Endometrial microvascular endothelial cells (primary cell): ENCODE measurements at regions not wholly inside any gene's neighbourhood (a gene's known extent, or its start where the extent isn't known, plus 50 kb on each side); places are given as distances from the start of the nearest gene placed in this dataset.
"Not testable (repeated sequence)": the region's sequence is repeated elsewhere in the genome, so short reads cannot be mapped to it uniquely, and the experiment has no call there.

Experiments
- in situ Hi-C: cut with HindIII; loops from 2 replicates; pipeline ENCODE4 v1.10.0; 2017; ENCODE audit warnings: low sequenced_read_pairs, low pct_unique_long_range_greater_than_20kb; ENCODE audit errors: inconsistent ontology term

DNA sequence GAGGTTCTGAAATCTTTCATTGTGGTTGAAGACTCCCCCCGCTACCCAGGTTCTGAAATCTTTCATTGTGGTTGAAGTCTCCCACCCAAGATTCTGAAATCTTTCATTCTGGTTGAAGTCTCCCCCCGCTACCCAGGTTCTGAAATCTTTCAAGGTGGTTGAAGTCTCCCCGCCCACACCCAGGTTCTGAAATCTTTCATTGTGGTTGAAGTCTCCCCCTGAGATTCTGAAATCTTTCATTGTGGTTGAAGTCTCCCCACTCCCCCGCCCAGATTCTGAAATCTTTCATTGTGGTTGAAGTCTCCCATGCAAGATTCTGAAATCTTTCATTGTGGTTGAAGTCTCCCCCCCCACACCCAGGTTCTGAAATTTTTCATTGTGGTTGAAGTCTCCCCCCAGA, 916.6 kb downstream of the BRD1 start:
- in situ Hi-C loops, result not testable (repeated sequence)

DNA sequence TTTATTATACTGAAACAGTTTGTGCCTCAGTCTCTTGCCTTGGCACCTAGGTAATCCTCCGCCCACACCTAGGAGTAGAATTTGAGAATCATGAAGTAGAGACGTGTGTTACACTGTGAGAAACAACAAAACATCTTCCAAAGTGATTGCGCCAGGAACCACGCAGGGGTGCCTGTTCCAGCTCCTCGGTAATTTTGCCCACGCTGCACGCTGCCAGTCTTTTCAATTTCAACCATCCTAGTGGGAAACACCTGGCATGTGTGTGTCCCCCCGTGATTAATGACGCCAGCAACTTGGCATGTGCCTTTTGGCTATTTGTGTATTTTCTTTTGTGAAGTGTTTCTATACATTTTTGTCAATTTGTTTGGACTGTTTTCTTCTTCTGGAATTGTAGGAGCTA, 919.1 kb downstream of the BRD1 start:
- in situ Hi-C loops, result no loop called here

DNA sequence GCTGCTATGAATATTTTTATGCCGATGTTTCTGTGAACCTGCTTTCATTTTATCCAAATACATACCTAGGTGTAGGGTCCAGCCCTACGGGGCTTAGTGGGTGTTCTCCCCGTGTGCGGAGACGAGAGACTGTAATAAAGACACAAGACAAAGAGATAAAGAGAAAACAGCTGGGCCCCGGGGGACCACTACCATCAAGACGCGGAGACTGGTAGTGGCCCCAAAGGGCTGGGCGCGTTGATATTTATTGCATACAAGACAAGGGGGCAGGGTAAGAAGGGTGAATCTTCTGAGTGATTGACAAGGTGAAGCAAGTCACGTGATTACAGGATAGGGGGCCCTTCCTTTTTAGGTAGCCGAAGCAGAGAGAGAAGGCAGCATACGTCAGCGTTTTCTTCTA, 920.1 kb downstream of the BRD1 start:
- in situ Hi-C loops, result no loop called here

DNA sequence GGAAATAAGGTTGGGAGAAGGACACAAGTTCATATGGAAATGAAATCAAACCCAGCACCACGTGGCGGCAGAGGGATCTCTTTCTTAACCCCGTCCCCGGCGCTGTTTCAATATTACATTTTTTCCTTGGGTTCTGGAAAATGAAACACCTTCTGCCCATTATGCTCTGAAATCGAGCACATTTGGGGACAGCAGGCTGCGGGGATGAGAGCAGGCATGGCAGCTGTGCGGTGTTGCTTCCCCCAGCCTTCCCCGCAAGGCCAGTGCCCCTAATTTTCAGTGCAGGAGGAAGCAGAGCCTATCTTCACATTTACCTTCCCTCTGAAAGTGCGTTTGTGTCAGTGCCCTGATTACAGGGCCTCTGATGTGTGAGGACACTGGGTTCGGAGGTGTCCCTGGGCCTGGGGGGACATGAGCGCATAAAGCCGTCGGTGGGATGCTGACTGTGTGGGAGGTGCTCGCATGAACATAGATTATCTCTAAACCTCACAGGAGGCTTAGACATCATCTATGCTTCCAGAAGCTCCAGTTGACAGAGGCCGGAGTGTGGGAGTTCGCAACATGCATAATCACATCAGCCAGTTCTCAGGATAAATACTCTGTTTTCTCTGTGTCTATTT, 921.3 kb downstream of the BRD1 start:
- in situ Hi-C loops, result no loop called here

DNA sequence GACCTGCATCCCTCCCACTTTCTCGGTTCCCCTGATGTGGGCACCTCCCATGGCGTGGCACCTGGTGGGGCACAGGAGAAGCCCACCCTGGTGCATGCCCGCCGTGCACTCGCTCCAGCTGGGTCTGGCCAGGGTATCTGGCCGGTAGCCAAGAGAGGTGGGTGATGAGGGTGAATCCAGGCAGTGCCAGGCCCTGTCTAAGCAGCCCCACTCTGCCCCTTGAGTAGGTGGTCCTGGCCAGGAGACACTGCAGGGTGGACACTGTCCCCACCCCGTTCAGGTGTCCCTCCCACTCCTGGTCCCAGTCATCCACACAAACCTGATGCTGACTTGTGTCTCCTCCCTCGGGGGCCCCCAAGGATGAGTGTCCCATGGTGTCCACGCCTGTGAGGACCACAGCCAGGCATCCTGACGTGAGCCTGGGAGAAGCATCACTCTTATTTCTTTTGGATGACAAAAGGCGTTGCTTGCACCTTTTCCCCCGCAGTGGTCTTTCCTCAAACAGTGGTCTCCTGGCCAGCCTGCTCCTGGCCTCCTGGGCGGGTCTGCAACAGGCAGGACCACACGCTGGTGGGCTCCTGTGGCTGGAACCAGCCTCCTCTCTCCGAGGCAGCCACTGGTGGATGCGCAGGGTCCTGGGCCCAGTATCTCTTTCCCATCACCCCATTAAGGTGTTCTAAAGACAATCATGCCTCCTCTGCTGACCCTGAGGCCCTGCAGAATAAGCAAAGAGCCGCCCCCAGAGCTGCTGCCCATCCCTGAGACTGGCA, 922.3 kb downstream of the BRD1 start:
- in situ Hi-C loops, result no loop called here

DNA sequence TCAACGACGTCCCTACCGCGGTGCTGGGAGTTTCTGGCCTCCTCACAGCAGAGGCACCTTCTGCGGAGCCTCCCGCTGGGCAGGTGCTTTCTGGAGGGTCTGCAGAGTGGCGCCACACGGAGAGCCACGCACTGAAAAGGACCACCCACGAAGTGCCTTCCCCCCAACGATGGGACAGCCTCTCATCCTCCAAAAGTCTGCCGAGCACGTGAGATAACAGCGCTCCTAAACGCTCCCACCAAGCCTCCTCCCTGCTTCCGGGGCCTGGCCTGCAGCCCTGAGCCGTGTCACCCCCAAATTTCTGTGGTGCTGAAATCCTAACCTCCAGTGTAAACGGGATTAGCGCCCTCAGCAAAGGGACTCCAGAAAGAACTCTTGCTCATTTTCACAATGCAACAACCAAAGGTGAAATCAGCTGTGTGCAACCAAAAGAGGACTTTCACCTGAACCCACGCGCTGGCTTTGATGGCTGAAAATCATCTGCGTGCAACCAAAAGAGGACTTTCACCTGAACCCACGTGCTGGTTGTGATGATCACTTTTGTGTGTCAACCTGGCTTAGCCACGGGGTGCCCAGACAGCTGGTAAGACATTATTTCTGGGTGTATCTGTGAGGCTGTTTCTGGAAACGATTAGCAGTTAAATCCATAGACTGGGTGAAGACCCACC, 924.6 kb downstream of the BRD1 start:
- in situ Hi-C loops, result no loop called here

DNA sequence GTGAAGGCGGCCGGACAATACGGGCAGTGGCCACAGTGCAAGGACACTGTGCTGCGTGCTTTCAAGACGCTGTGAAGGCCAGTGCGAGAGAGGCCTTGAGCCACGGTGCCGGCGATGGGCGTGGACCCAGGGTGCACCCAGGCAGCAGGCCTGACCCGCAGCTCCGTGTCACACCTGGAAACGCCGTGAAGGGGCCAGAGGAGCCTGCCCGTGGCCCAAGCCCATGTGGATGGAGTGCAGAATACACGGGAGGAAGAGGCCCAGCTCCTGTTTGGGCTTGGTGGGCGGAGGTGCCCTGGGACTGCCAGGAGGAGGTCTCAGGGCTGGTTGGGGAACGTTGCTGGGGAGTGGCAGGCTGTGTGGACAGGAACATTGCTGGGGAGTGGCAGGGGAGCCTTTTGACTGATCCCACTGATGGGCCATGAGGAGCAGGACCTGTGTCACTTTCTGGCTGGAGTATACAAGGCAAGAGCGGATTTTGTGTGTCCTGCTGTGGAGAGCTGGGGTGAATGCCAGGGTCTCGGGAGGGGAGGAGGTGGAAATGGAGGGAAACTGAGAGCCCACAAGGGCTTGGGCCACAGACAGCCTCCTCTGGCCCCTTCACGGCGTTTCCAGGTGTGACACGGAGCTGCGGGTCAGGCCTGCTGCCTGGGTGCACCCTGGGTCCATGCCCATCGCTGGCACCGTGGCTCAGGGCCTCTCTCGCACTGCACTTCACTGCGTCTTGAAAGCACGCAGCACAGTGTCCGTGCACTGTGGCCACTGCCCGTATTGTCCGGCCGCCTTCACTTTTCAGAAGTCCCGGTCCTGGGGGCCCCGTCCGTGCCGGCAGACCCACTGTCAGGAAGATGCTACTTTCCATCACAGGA, 925.4 kb downstream of the BRD1 start:
- in situ Hi-C loops, result no loop called here

DNA sequence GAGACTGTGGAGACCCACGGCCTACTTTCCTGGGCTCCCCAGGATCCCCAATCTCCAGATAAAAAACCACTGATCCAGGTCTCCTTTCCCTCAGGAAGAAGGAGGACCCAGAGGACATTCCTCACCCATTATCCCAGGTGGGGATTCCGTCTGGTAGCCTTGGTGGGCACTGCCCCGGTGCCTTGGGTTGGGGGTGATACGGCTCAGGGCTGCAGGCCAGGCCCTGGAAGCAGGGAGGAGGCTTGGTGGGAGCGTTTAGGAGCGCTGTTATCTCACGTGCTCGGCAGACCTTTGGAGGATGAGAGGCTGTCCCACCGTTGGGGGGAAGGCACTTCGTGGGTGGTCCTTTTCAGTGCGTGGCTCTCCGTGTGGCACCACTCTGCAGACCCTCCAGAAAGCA, 926.3 kb downstream of the BRD1 start:
- in situ Hi-C loops, result no loop called here

DNA sequence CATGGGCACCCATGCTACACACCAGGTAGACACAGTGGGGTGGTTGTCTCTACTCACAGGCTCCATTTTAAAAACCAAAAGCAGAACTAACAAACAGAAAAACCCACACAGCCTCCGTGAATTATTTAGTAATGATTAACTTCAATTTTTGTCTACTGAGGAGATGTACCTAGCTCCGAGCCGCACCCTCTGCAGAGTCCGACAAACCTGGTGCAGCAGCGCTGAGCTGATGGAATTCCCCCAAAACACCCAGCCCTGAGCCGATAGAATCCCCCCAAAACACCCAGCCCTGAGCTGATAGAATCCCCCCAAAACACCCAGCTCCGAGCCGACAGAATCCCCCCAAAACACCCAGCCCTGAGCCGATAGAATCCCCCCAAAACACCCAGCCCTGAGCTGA, 927.0 kb downstream of the BRD1 start:
- in situ Hi-C loops, result no loop called here

DNA sequence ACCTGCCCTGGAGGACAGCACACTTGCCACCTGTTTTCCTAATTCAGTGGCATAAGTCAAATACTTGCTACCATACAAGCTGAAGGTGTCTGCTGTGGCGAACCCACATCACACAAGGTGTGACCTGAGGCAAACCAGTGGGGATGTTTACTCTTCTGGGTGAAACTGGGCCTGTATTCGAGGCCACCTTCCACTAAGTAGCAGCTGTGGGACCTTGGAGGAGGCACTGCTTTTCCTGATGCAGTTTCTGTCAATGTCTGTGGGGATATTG, 927.4 kb downstream of the BRD1 start:
- in situ Hi-C loops, result no loop called here

DNA sequence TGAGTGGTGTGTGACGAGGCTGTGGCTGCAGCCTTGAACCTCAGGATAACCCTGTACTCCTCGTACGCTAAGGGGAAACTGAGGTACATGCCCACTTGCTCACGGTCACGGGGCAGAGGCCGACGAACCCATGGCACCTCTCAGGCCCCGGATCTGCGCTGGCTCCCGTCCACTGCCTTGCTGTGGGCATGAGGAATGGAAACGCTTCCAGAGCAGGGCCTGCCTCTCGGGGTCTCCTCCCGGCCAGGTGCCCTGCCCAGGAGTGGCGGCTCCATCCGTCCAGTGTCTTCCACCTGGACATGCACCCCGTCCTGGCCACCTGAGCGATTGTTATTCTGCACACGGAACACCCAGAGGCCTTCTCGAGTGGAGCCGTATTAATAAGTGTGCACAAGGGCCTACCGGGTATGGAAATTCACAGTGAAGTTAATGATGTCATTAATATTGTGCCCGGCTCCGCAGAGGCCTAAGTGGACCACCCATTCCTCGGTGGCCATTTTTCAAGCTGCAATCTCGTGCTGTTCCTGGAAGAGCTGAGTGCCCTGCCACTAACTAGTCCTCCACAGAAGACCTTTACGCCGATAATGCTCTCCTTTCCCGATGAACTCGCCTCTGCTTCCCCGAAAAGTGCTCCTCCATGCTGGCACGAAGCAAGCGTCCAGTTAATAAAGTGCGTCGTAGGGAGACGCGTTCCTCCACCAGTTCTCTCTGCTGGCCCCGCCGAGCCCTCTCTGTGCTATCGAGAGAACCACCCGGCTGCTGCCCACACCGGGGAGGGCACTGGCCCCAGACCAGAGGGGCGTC, 927.9 kb downstream of the BRD1 start:
- in situ Hi-C loops, result no loop called here

DNA sequence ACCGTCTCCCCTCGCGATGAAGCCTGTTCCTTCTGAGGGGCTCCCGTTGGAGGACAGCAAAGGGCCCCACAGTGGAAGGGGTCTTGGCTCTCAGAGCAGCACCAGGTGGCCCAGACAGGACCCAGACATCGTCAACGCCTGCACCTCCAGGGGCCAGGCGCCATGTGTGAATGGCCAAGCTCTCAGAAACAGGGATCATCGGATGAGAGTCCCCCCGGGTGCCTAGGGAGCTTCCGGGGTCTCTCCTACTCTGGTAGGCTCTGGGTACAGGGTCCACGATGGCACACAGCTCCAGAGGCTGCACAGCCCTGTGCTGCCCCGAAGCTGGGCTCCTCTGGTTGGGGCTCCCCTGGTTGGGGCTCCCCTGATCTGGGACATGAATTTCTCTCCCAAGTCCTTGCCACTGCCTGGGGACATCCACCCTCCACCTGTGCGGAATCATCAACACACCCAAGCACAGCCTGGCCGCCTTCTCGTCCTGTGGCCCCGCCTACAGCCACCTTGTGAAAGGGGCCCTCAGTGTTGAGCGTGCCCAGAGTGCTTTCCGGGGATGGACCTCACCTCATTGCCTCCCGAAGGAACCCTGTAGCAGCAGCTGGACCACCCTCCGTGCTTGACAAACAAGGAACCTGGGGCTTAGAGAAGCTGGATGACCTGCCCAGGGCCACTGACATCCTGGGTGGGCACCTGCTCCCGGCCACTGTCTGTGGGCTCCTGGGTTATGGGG, 929.0 kb downstream of the BRD1 start:
- in situ Hi-C loops, result no loop called here

DNA sequence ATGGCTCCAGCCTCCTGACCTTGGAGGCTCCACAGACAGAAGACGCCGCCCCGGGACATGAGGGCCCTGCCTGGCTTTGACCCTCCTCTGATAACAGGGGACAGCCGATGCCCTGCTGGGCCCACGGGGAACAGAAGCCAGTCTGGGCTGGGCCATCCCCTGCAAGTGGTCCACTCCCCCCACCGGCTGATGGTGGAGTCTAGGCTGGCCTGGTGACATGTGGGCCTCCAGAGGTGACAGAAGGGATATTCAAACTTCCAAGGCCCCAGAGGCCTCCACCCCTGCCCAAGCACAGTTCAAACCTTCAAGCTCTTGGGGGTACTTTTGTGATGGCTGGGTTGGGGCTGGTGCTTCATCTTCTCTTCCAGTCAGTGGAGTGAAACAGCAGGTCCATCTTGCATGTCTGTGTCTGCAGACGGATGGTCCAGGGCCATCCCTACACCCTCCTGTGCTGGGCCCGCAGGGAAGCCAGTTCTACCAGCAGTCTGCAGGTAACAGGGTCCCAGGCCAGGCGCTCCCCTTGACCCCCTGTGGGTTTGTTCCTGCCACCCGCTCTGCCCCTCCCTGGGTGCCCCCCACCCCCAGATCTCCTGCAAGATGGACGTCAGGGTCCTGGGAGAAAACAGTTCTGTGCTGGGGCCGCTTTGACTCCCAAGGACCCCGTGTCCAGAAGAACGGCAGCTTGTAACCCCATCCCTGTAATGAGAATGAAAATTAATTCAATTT, 929.9 kb downstream of the BRD1 start:
- in situ Hi-C loops, result no loop called here

DNA sequence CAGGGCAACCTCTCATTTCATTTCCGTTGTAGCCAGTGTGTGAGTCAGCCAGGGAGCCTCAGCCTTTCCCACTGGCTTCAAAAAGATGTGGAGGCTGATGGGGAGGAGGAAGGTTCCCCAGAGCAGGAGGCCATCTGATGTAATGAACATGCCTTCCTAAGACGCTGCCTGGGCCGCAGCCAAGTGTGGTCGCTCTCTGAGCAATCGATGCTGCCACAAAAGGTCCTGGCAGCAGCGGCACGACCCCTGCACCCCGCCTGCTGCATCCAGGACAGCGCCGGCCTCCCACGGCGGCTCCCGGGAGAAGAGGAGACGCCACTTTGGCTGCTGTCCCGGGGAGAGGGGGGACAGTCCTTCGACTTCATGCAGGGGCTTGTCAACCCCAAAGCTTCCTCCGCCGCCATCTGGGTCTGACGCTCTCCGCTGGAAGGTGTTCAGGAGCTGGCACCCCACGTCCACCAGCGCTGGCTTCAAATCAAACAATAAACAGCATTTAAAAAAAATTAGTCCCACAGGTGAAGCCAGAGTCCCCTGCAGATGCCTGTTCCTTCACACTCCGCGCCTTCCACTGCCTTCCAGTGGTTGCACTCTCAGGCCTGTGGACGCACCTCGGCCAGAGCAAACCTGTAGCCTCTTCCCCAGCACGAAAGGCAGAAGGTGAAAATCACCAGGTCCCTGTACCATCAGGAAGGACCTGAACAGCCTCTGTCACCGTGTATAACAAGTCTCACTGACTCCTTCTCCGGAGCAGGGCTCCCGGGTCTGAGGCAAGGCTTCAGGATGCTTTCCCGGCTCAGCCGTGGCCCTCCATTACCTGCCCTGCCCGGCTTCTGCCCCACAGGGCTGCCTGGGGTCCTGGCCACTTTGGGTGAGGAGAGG, 930.7 kb downstream of the BRD1 start:
- in situ Hi-C loops, result no loop called here

DNA sequence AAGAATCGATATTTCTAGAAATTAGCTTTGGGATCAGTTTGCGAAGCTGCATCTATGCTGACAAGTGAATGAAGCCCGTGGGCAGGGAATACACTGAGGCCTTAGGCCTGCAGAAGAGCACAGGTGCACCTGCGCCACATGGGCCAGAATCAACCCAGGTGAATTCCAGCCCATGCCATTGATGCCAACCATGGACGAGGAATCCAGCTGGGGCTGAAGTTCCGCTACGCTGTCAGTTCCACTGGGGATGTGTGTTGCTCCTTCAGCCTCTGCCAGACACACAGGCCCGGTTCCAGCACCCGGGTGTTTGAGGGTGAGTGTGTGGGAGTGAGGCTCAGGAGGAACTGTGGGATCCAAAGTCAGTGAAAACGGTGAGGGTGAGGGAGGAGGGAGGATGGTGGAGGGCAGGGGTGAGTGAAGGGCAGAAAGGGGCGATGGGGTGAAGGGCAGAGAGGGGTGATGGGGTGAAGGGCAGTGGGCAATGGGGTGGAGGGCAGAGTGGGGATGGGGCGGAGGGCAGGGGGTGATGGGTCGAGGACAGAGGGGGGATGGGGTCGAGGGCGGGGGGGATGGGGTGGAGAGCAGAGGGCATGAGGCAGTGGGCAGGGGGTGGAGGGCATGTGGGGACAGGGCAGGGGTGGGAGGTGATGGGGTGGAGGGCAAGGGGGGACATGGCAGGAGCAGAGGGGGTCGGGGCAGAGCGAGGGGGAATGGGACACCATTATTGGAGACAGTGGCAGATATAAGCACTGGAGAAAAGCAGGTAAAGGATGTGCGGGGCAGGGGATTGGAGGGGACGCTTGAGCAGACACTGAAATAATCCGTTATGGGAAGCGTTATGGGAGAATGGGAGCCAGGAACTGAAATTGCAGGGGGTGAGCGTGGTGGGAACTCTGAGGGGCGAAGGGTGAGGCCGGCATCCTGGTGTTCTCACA, 931.6 kb downstream of the BRD1 start:
- in situ Hi-C loops, result no loop called here

DNA sequence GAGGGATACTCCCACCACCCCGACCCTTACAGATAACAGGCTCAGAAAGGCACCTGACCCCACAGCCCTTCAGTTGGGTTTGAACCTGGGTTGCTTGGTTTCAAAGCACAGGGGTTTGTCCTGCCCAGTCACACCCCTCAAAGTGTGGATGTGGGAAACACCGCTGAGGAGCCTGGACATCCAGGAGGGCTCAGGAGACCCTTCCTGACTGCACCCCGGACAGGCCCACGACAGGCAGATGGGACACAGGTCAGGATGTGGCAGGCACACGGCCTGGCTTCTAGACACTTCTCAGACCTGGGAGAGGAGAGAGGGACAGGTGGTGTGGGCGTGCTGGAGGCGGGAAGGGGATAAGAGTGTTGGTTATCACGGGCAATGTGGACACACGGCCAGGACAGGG, 932.3 kb downstream of the BRD1 start:
- in situ Hi-C loops, result no loop called here
